OCI-LY7 (cell line): ENCODE measurements at regions not wholly inside any gene's neighbourhood (a gene's known extent, or its start where the extent isn't known, plus 50 kb on each side); places are given as distances from the start of the nearest gene placed in this dataset.

Experiments used
- BruUV-seq: library from RNA; stranded (reverse); fragments of 400-500 nt; replicated peaks from 2 replicates; lab custom pipeline; 2021; lab: Mats Ljungman, UMichigan
- CTCF ChIA-PET: fragments of 300-600 bp; sonication (Branson Sonifier 250); formaldehyde crosslinking; loops from one replicate; lab custom pipeline; 2022; ENCODE audit warnings: antibody characterized with exemption; ENCODE audit not compliant: unreplicated experiment; lab: Charles Lee
- POLR2A ChIA-PET: fragments of 300-600 bp; sonication (Branson Sonifier 250); formaldehyde crosslinking; loops from one replicate; lab custom pipeline; 2022; ENCODE audit warnings: antibody characterized with exemption; lab: Charles Lee
- DNase-seq: peaks from one replicate; pipeline ENCODE4 v3.0.0-alpha.2; 2015; ENCODE audit warnings: low spot score
- H2AFZ ChIP-seq: fragments of 200-600 bp; sonication (generic), shearing (Covaris generic); 2 replicates; pipeline ENCODE4 v1.6.1; 2014; ENCODE audit warnings: mild to moderate bottlenecking, antibody characterized with exemption, low read length, moderate library complexity
- H3K27ac ChIP-seq: fragments of 200-600 bp; sonication (generic); 2 replicates; pipeline ENCODE4 v1.5.1; 2014; ENCODE audit warnings: mixed run types, low read depth, mild to moderate bottlenecking, moderate library complexity, low read length, inconsistent platforms; ENCODE audit not compliant: poor library complexity, severe bottlenecking
- H3K36me3 ChIP-seq: fragments of 200-600 bp; sonication (generic); 2 replicates; pipeline ENCODE4 v1.6.1; 2014; ENCODE audit warnings: mild to moderate bottlenecking, antibody characterized with exemption, low read length, moderate library complexity, mixed read lengths; ENCODE audit not compliant: insufficient read depth
- H3K4me1 ChIP-seq: fragments of 200-600 bp; sonication (generic); 2 replicates; pipeline ENCODE4 v1.5.1; 2014; ENCODE audit warnings: mild to moderate bottlenecking, low read length; ENCODE audit not compliant: insufficient read depth, poor library complexity, severe bottlenecking
- H3K4me2 ChIP-seq: fragments of 200-600 bp; sonication (generic); 2 replicates; pipeline ENCODE4 v1.6.1; 2014; ENCODE audit warnings: mild to moderate bottlenecking, low read length
- H3K4me3 ChIP-seq: fragments of 200-600 bp; sonication (generic); 2 replicates; pipeline ENCODE4 v1.5.1; 2014; ENCODE audit warnings: mild to moderate bottlenecking, low read depth, low read length; ENCODE audit not compliant: poor library complexity, severe bottlenecking
- H3K79me2 ChIP-seq: fragments of 200-600 bp; sonication (generic); 2 replicates; pipeline ENCODE4 v1.6.1; 2016; ENCODE audit warnings: low read depth, mild to moderate bottlenecking, low read length, moderate library complexity, mixed read lengths; ENCODE audit not compliant: insufficient read depth
- H3K9me2 ChIP-seq: fragments of 200-600 bp; sonication (generic); 2 replicates; pipeline ENCODE4 v1.6.1; 2016; ENCODE audit warnings: mild to moderate bottlenecking, low read length, mixed read lengths; ENCODE audit not compliant: insufficient read depth
- H3K9me3 ChIP-seq: fragments of 200-600 bp; sonication (generic); 2 replicates; pipeline ENCODE4 v1.6.1; 2014; ENCODE audit warnings: mild to moderate bottlenecking, mixed run types, low read length, mixed read lengths
- H4K20me1 ChIP-seq: fragments of 200-600 bp; sonication (generic); 2 replicates; pipeline ENCODE4 v1.6.1; 2014; ENCODE audit warnings: mild to moderate bottlenecking, antibody characterized with exemption, low read length, moderate library complexity, mixed read lengths; ENCODE audit not compliant: insufficient read depth
- EZH2phosphoT487 ChIP-seq: fragments of 200-600 bp; sonication (generic); IDR thresholded peaks from 2 replicates; pipeline ENCODE4 v1.6.1; 2018; ENCODE audit warnings: low read depth, borderline replicate concordance, mild to moderate bottlenecking, mixed run types, antibody characterized with exemption, low read length, moderate library complexity, mixed read lengths
- intact Hi-C: fragments of 100-400 bp; cut with micrococcal nuclease; formaldehyde crosslinking; loops from one replicate; pipeline ENCODE4 v1.10.0; 2022; ENCODE audit not compliant: unreplicated experiment
- TF ChIP-seq, protein P1 (sequence below): fragments of 200-600 bp; sonication (generic); conservative IDR thresholded peaks from 2 replicates; pipeline ENCODE4 v1.5.1; 2014; ENCODE audit warnings: mild to moderate bottlenecking, antibody characterized with exemption, low read length, moderate library complexity, mixed read lengths

DNA sequence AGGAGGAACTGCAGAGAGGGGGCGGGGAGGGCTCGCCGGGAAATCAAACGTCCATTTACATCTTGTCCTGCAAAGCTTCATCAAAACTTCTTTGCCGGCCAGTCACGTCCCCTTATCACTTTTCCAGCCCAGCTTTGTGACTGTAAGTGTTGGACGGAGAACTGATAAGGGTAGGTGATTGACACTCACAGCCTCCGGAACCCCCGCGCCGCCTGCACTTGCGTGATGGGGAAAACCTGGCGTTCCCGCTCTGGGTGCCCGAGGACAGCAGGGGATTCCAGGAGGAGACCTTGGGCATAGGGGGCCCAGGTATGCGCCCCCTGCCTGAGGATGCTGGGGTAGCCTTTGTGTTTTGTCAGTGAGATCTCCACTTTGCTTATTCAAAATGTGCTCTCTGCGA, 72.8 kb upstream of the ANKRD34C start:
- no peak overlapping the region for H3K4me3 ChIP-seq
- no peak overlapping the region for H3K27ac ChIP-seq
- CTCF ChIA-PET = no interaction called here
- no peaks in the 10 kb centered on the region for H3K4me1 ChIP-seq
- POLR2A ChIA-PET = no interaction called here
- DNase-seq = no peak
- no peaks in the 10 kb centered on the region for H3K9me2 ChIP-seq
- H3K79me2 ChIP-seq = no peaks in the 10 kb centered on the region
- BruUV-seq = no TSS peak
- intact Hi-C loops = no loop called here
- H2AFZ ChIP-seq = no peak overlapping the region
- no peaks in the 10 kb centered on the region for H4K20me1 ChIP-seq
- H3K9me3 ChIP-seq = no peaks in the 10 kb centered on the region
- TF ChIP-seq EZH2phosphoT487 = no peak
- TF ChIP-seq, protein P1, sequence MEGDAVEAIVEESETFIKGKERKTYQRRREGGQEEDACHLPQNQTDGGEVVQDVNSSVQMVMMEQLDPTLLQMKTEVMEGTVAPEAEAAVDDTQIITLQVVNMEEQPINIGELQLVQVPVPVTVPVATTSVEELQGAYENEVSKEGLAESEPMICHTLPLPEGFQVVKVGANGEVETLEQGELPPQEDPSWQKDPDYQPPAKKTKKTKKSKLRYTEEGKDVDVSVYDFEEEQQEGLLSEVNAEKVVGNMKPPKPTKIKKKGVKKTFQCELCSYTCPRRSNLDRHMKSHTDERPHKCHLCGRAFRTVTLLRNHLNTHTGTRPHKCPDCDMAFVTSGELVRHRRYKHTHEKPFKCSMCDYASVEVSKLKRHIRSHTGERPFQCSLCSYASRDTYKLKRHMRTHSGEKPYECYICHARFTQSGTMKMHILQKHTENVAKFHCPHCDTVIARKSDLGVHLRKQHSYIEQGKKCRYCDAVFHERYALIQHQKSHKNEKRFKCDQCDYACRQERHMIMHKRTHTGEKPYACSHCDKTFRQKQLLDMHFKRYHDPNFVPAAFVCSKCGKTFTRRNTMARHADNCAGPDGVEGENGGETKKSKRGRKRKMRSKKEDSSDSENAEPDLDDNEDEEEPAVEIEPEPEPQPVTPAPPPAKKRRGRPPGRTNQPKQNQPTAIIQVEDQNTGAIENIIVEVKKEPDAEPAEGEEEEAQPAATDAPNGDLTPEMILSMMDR = peak; percentile 46
- no peaks in the 10 kb centered on the region for H3K36me3 ChIP-seq
- no peak overlapping the region for H3K4me2 ChIP-seq

DNA sequence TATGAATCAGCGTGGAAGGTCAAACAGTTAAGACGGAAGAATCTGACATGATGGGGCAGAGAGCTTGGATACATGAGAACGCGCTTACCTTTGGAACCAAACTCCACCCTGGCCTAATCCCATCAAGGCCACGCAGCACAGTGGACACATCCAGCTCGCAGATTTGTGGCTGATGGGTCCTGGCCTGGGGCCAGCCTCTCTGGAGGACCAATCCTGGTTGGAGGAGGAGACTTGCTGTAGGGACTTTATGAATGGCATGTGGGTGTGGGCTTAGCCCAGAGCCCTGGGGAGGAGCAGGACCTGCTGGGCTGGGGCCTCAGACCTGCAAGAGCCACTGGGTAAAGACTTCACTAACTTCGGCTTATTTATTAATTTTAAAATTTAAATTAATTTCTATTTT, 73.4 kb upstream of the ANKRD34C start:
- no TSS peak for BruUV-seq
- no peaks in the 10 kb centered on the region for H3K4me1 ChIP-seq

DNA sequence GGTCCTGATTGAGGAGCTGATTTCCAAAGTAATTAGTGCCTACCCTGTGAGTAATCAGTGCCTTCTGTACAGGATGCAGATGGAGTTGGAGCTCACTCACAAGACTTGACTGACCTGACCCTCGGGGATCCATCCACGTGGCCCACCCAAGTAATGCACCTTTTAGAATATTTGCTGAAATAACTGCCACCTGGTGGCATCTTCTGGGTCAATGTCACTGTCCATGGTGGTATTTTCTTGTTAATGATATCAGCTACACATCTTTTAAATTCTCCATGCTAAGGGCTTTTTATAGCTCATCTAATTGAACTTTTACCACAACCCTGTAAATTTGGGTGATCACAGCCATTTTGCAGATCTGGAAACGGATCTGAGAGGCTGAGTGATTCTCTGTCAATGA, 74.3 kb upstream of the ANKRD34C start:
- no peaks in the 10 kb centered on the region for H3K9me3 ChIP-seq
- no peak overlapping the region for H3K27ac ChIP-seq
- BruUV-seq = no TSS peak
- no peaks in the 10 kb centered on the region for H3K9me2 ChIP-seq
- no peaks in the 10 kb centered on the region for H4K20me1 ChIP-seq
- no peak overlapping the region for H3K4me3 ChIP-seq
- no peak overlapping the region for H2AFZ ChIP-seq
- no peak for TF ChIP-seq EZH2phosphoT487
- TF ChIP-seq, protein P1 = peak; percentile 60
- H3K4me1 ChIP-seq = no peaks in the 10 kb centered on the region
- no peak overlapping the region for H3K4me2 ChIP-seq
- ChIA-PET POLR2A (interaction anchor here (0.6 to 0.7 kb wide), 2 partner anchors 191 to 1751 kb away, joined by 3 to 4 read pairs; no protein-coding TSS in a partner anchor), CTCF (interaction anchor here (0.7 to 0.8 kb wide), 2 partner anchors 16 to 926 kb away, joined by 3 to 4 read pairs; no protein-coding TSS in a partner anchor)
- no peaks in the 10 kb centered on the region for H3K79me2 ChIP-seq
- H3K36me3 ChIP-seq = no peaks in the 10 kb centered on the region
- intact Hi-C loops = no loop called here
- peak; percentile 15 for DNase-seq

More for the DNA sequence above, 73.4 kb upstream of the ANKRD34C start:
- Histone ChIP-seq H3K27ac (no peak overlapping the region), H3K9me2 (no peaks in the 10 kb centered on the region), H3K36me3 (no peaks in the 10 kb centered on the region), H3K79me2 (no peaks in the 10 kb centered on the region), H3K9me3 (no peaks in the 10 kb centered on the region), H4K20me1 (no peaks in the 10 kb centered on the region), H2AFZ (no peak overlapping the region), H3K4me3 (no peak overlapping the region), H3K4me2 (no peak overlapping the region)
- ChIA-PET CTCF (no interaction called here), POLR2A (interaction anchor here (0.6 kb wide), 1 partner anchor 77 kb away, joined by 4 read pairs; no protein-coding TSS in a partner anchor)
- no peak for DNase-seq
- intact Hi-C loops = no loop called here
- TF ChIP-seq EZH2phosphoT487 = no peak
- TF ChIP-seq, protein P1 = no peak
